Gastroesophageal sphincter (tissue), 3 donors: ENCODE measurements at regions not wholly inside any gene's neighbourhood (a gene's known extent, or its start where the extent isn't known, plus 50 kb on each side); places are given as distances from the start of the nearest gene placed in this dataset.

Experiments used
- POLR2A ChIP-seq, 2 donors: fragments of 450-650 bp; IDR thresholded peaks; one replicate each; pipeline ENCODE4 v1.6.1; 2017; ENCODE audit warnings: antibody characterized with exemption in 2 of 2, mild to moderate bottlenecking in 2 of 2, moderate library complexity in 1 of 2
- POLR2AphosphoS5 ChIP-seq: sonication (generic); formaldehyde crosslinking; IDR thresholded peaks from one replicate; pipeline ENCODE4 v1.6.1; 2017; ENCODE audit warnings: antibody characterized with exemption
- TF ChIP-seq, protein P1 (sequence below), 4 experiments: fragments of 200-600 bp in 2 of 4; fragments of 450-650 bp in 2 of 4; sonication (generic) in 1 of 4; IDR thresholded peaks; one replicate each; pipeline ENCODE4 v1.5.1; 2017 to 2019; ENCODE audit warnings: antibody characterized with exemption in 4 of 4, mild to moderate bottlenecking in 2 of 4, moderate library complexity in 2 of 4

DNA sequence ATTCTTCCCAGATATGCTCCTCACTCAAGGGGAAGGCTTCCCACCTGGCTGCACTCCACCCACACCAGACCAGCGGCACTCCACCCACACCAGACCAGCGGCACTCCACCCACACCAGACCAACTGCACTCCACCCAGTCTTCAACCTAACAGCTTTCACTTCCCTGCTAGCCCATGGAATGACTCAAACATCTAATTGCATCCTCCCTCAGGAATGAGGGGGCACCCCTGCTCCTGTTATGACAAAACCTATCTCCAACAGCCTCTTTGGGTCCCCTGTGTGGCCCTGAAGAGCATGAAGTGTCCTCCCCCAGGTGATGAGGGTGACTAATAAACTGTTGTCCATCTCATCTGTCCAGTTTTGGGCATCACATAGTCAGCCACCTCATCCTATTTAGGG is 556.6 kb upstream of the TUSC1 start:
- TF ChIP-seq, protein P1, sequence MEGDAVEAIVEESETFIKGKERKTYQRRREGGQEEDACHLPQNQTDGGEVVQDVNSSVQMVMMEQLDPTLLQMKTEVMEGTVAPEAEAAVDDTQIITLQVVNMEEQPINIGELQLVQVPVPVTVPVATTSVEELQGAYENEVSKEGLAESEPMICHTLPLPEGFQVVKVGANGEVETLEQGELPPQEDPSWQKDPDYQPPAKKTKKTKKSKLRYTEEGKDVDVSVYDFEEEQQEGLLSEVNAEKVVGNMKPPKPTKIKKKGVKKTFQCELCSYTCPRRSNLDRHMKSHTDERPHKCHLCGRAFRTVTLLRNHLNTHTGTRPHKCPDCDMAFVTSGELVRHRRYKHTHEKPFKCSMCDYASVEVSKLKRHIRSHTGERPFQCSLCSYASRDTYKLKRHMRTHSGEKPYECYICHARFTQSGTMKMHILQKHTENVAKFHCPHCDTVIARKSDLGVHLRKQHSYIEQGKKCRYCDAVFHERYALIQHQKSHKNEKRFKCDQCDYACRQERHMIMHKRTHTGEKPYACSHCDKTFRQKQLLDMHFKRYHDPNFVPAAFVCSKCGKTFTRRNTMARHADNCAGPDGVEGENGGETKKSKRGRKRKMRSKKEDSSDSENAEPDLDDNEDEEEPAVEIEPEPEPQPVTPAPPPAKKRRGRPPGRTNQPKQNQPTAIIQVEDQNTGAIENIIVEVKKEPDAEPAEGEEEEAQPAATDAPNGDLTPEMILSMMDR (IDR thresholded peaks at IDR 0.05), result no peak
- TF ChIP-seq POLR2AphosphoS5 (no peak), POLR2A (IDR thresholded peaks at IDR 0.05) (no peak)
